Hepatocyte (in vitro differentiated cells): ENCODE measurements at regions not wholly inside any gene's neighbourhood (a gene's known extent, or its start where the extent isn't known, plus 50 kb on each side); places are given as distances from the start of the nearest gene placed in this dataset.

Source experiments
- CTCF ChIP-seq: fragments of 200-600 bp; sonication (generic); IDR thresholded peaks from 2 replicates; pipeline ENCODE4 v1.5.1; 2016; ENCODE audit warnings: antibody characterized with exemption, mild to moderate bottlenecking; ENCODE audit not compliant: poor library complexity
- EZH2 ChIP-seq: fragments of 200-600 bp; sonication (generic); IDR thresholded peaks from 2 replicates; pipeline ENCODE4 v1.6.1; 2016; ENCODE audit warnings: antibody characterized with exemption, mild to moderate bottlenecking, borderline replicate concordance
- EZH2phosphoT487 ChIP-seq: fragments of 200-600 bp; sonication (generic); IDR thresholded peaks from one replicate; pipeline ENCODE4 v1.6.1; 2018; ENCODE audit warnings: antibody characterized with exemption, mild to moderate bottlenecking, low read depth, moderate library complexity; ENCODE audit not compliant: unreplicated experiment, severe bottlenecking

DNA sequence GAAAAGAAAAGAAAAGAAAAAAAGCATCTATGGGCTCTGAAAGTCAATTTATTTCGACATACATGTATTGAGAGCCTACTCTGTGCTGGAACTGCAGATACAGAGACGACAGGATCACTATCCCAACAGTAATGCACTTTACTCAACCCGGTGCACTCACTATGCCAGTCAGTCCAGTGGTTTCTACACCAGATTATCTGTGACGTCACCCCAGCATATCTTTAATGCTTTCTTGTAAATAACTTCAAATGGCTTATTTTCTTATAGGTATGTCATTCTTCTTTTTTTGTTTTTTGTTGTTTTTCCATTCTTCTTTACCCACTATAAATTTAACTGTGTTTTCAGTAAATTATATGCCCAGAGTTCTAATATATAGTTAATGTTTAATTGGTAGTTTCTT lies 800.0 kb upstream of the FANCL start:
- TF ChIP-seq CTCF (no peak), EZH2phosphoT487 (no peak), EZH2 (no peak)
